ENCODE measurements at regions not wholly inside any gene's neighbourhood (a gene's known extent, or its start where the extent isn't known, plus 50 kb on each side); places are given as distances from the start of the nearest gene placed in this dataset.

GRCh38 chr11:44456544-44457300, 108.7 kb upstream of the CD82 start:
- peak; percentile 70 for TF ChIP-seq CTCF (conservative IDR thresholded peaks at IDR 0.05)
- H3K27ac ChIP-seq, result no peak overlapping the region

- H3K27ac ChIP-seq, result no peak overlapping the region
- no peak for TF ChIP-seq CTCF (conservative IDR thresholded peaks at IDR 0.05)
These were observed 107.6 kb upstream of the CD82 start for GRCh38 chr11:44457862-44458261.

- no peak for TF ChIP-seq CTCF (conservative IDR thresholded peaks at IDR 0.05)
- no peak overlapping the region for H3K27ac ChIP-seq
These were observed 101.7 kb upstream of the CD82 start for GRCh38 chr11:44463751-44464150.

GRCh38 chr11:44464741-44465140, 100.7 kb upstream of the CD82 start:
- H3K27ac ChIP-seq, result no peak overlapping the region
- 0 out of 2 replicates have a peak, but pooled peaks have one; percentile 27 for TF ChIP-seq CTCF (conservative IDR thresholded peaks at IDR 0.05)

GRCh38 chr11:44466531-44467205, 98.8 kb upstream of the CD82 start:
- H3K27ac ChIP-seq, result no peak overlapping the region
- no peak for TF ChIP-seq CTCF (conservative IDR thresholded peaks at IDR 0.05)

- no peak overlapping the region for H3K27ac ChIP-seq
- no peak for TF ChIP-seq CTCF (conservative IDR thresholded peaks at IDR 0.05)
These were observed 98.0 kb upstream of the CD82 start for GRCh38 chr11:44467413-44467812.

- no peak overlapping the region for H3K27ac ChIP-seq
- no peak for TF ChIP-seq CTCF (conservative IDR thresholded peaks at IDR 0.05)
These were observed 97.5 kb upstream of the CD82 start for GRCh38 chr11:44467931-44468330.

Measured in VCaP (cell line).